ENCODE measurements at regions not wholly inside any gene's neighbourhood (a gene's known extent, or its start where the extent isn't known, plus 50 kb on each side); places are given as distances from the start of the nearest gene placed in this dataset.

DNA sequence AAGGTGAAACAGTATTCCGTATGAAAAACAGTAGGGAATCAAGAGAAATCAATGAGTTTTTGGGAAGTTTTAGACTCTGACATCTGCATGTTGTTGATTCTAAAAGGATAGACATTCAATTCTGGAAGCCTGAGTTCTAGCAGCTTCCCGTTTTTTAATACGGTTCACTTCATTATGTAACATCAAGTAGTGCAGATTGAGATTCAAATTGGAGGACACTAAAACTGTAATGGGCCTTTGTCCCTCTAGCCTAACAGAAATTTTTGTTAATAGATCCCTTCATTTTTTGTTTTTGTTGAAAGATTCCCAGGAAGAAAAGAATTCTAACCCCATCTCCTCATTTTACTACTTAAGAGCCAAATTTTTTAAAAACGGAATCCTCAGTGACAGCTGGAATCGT, 384.6 kb downstream of the SH3GL2 start:
- FAIRE-seq = no peak
- no peak for DNase-seq (ENCODE audit: insufficient read length, low spot score)

DNA sequence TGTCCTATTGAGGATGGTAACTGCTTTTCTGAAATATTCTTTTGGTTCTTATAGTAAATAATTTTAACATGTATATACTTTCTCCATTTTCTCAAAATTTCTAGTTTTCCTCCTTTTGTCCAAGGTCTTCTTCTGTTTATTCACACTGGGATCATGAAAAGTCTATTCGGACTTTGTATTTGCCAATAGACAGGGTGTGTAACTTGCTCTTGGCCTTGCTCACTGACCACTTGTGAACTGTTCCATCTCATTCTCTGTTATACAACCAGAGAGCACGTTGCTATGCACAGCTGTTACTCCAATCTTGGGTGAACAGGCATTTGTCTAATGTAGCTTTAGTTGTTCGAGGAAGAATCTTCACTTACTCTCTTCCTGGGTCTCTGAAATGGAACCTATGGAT, 388.9 kb downstream of the SH3GL2 start:
- DNase-seq (ENCODE audit: insufficient read length, low spot score) (no peak), FAIRE-seq (no peak)

- FAIRE-seq = no peak
- DNase-seq (ENCODE audit: insufficient read length, low spot score) = no peak
Measured at GRCh38 chr9:17969232-17969631, 390.4 kb downstream of the SH3GL2 start.

DNA sequence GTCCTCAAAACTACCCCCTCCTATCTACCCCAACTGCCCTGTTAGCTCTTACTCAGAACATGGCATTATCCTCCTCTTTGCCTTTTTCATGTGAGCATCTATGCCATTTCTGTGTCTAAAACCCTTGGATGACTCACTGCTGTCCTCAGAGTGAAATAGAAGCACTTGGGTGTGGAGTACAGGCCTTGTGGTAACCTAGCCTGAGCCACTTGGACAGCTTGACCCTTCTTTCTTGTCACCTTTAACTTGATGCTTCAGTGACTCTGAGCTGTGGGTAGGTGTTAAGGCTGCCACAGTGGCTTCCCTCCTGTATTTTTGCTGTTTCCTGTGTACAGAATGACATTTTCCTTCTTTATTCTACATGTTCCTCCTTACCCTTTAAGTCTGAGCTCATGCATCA, 391.4 kb downstream of the SH3GL2 start:
- no peak for FAIRE-seq

GRCh38 chr9:17978773-17979172, 399.9 kb downstream of the SH3GL2 start:
- DNase-seq (ENCODE audit: insufficient read length, low spot score) (no peak), FAIRE-seq (no peak)

More for the DNA sequence above, 391.4 kb downstream of the SH3GL2 start:
- no peak for DNase-seq (ENCODE audit: insufficient read length, low spot score)

GRCh38 chr9:17986595-17986994, 407.7 kb downstream of the SH3GL2 start:
- DNase-seq (ENCODE audit: insufficient read length, low spot score) (no peak), FAIRE-seq (no peak)

- FAIRE-seq = no peak
Measured at GRCh38 chr9:17987189-17987588, 408.3 kb downstream of the SH3GL2 start.

GRCh38 chr9:17988489-17988888, 409.6 kb downstream of the SH3GL2 start:
- no peak for FAIRE-seq

More at GRCh38 chr9:17987189-17987588, 408.3 kb downstream of the SH3GL2 start:
- DNase-seq (ENCODE audit: insufficient read length, low spot score) = no peak

GRCh38 chr9:17990602-17991001, 411.7 kb downstream of the SH3GL2 start:
- DNase-seq (ENCODE audit: insufficient read length, low spot score) (no peak), FAIRE-seq (no peak)

More at GRCh38 chr9:17988489-17988888, 409.6 kb downstream of the SH3GL2 start:
- DNase-seq (ENCODE audit: insufficient read length, low spot score) = no peak

GRCh38 chr9:17993024-17993423, 414.2 kb downstream of the SH3GL2 start:
- DNase-seq (ENCODE audit: insufficient read length, low spot score) (no peak), FAIRE-seq (no peak)

DNA sequence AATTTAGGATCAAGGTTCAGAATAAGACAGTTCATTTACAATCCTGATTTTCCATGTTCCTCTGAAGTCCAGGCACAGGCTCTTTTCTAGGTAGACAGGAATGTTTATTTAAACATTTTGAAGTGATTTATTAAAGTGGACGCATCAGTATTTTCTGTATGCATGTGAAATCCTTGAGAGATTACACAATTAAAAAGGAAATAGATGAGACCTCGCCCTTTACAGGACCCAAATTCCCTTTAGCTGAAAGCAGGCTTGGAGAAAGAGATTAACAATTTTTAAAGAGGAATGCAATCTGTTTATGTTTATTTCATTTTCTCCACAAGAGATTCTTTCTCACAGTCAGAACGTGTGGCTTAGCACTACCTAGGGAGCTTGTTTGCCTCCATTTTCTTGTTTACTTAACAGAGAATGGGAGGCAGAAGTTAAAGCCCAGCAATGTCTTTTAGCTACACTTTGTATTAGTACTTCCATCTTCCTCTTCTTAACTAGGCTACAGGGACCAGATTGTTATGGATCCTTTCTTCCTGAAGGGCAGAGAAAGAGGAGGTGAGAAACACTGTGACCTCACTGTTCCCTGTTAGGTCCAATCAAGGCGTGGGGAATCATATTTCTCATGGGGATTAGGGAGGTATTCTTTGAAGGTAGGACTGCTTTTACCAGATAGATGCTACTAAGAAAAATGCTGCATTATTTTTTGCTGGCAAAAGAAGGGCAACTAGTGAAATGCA, 416.0 kb downstream of the SH3GL2 start:
- no peak for FAIRE-seq

DNA sequence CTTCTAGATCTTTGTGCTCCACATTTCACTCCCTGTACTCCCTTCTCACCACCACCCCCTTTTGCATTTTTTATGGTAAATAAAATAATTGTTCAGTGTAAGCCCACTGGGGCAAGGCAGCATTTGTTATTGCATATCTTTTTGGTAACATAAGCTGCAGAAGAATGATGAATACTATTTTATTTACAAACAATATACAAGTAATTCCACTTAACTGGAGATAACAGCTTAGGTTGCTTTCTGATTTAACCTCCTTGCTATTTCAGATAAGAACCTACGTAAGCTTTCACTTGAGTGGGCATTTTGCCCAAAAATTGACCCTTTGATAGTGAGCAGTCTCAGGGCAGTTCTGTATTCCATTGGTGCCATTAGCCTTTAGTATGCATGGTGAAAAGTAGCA, 417.9 kb downstream of the SH3GL2 start:
- FAIRE-seq = no peak

More for the DNA sequence above, 416.0 kb downstream of the SH3GL2 start:
- DNase-seq (ENCODE audit: insufficient read length, low spot score) = no peak

GRCh38 chr9:18002718-18003438, 424.0 kb downstream of the SH3GL2 start:
- no peak for DNase-seq (ENCODE audit: insufficient read length, low spot score)
- FAIRE-seq = no peak

More for the DNA sequence above, 417.9 kb downstream of the SH3GL2 start:
- DNase-seq (ENCODE audit: insufficient read length, low spot score) = no peak

- DNase-seq (ENCODE audit: insufficient read length, low spot score) (no peak), FAIRE-seq (no peak)
Measured at GRCh38 chr9:18006591-18006990, 427.7 kb downstream of the SH3GL2 start.

DNA sequence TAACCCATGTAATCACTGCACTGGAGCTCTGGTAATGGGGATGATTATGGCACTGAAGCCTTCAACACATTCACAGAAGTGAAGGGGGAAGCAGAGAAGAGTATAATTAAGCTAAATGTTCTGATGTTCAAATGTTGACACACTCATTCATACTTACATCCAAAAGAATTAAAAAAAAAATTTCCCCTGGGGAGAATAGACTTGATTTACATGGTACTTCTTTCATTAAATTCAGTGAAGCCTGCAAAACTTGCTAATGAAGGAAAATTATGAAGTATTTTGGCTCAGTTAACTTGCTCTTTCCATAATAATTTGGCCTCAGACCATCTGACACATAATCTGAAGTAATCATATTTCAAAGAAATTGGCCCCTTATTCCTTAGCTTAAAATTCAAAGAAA, 428.8 kb downstream of the SH3GL2 start:
- DNase-seq (ENCODE audit: insufficient read length, low spot score) = no peak
- no peak for FAIRE-seq

- DNase-seq (ENCODE audit: insufficient read length, low spot score) (no peak), FAIRE-seq (no peak)
Measured at GRCh38 chr9:18009902-18010301, 431.0 kb downstream of the SH3GL2 start.

DNA sequence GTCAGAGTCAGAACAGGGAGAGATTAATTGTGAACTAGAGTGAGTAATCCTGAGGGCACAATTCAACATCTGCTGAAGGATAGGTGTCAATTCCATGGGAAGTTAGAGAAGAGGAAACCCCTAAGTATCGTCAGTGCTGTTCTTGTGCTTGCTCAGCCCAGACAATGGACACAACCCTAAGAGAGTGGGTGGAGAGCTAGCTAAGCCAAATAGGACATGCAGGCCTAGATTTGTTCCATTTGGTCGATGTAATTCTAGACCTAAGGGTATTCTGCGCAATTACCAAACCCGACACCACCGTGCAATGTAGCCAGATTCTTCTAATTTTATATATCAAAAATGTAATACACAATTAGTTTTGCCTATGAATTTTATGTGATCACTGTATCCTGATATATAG, 431.6 kb downstream of the SH3GL2 start:
- FAIRE-seq (no peak), DNase-seq (ENCODE audit: insufficient read length, low spot score) (no peak)

GRCh38 chr9:18012170-18012569, 433.3 kb downstream of the SH3GL2 start:
- FAIRE-seq (no peak), DNase-seq (ENCODE audit: insufficient read length, low spot score) (no peak)

GRCh38 chr9:18014556-18014955, 435.7 kb downstream of the SH3GL2 start:
- DNase-seq (ENCODE audit: insufficient read length, low spot score) = no peak

DNA sequence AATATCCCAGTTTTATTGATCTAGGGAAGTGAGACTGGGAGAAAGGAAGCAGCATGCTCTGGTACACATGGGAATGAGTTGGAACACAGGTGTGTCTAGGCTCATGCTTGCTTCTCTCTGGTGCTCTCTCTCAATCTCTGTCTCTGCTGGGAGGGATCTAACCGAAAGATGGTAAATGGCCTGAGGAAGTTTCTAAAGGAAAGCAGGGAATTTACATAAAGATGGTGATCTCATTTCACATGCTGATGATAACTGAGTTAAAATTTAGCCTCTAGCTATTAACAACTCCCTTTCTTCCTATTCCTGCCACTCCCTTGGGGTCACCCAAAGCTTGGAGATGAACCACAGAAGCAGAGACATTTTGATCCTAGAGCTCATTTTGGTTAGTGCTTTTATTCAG, 436.2 kb downstream of the SH3GL2 start:
- no peak for DNase-seq (ENCODE audit: insufficient read length, low spot score)
- FAIRE-seq = no peak

More at GRCh38 chr9:18014556-18014955, 435.7 kb downstream of the SH3GL2 start:
- no peak for FAIRE-seq

DNA sequence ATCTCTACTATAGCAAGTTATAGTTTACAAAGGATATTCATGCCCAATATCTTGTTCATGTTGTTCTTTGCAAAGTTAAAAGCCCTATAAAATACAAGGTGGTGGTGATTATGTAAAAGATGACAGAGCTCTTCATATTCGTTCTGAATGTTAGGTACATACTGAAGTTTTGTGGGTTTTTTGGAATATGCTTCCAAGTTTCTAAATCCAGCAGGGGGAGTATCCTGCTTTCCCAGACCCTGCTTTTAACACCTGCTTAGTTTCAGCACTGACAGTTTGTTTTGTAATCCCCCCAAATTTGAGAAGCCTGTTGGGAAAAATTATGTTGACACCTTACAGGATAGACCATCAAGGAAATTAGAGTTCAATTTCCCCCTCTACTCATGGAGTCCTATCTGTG, 438.3 kb downstream of the SH3GL2 start:
- FAIRE-seq = no peak
- DNase-seq (ENCODE audit: insufficient read length, low spot score) = no peak

- DNase-seq (ENCODE audit: insufficient read length, low spot score) (no peak), FAIRE-seq (no peak)
Measured at GRCh38 chr9:18018221-18018620, 439.4 kb downstream of the SH3GL2 start.

All from HTR-8/SVneo (cell line).